ENCODE measurements at regions not wholly inside any gene's neighbourhood (a gene's known extent, or its start where the extent isn't known, plus 50 kb on each side); places are given as distances from the start of the nearest gene placed in this dataset.

- DNase-seq: no peak
These were observed 306.2 kb downstream of the MATN1 start for GRCh38 chr1:30417001-30417700.

GRCh38 chr1:30416221-30416820, 307.1 kb downstream of the MATN1 start:
- DNase-seq: no peak

DNA sequence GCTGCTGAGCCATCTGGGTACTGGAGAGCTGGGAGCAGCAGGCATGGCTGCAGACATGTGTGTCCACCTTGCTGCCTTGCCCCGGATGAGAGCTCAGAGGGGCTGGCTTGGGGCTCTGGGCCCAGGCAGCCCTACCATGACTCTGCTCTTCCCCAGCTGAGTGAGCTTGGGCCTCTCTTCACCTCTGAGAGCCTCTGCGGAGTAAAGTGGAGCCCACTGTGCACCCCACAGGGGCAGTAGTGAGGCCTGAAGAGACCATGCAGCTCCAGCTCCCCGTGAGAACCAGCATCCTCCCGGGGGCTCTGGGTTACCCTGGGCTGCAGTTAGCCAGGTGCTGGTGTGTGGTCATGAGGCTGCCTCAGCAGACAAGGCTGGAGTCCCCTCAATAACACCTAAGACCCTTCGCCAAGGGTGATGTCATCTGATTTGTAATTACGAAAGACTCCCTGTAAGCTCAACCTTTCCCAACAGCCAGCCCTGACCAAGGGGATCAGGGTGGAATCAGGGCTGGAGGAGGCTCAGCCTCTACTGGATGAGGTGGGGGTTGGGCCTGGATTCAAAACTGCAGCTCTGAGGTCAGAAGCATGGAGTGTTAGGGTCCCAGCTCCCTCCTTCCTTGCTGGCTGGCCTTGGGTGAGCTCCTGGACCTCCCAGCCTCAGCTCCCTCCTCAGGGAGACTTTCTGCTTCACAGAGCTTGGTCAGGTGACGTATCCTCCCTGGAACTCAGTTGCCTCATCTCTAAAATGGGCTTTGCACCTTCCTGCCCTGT, 308.0 kb downstream of the MATN1 start:
- DNase-seq: no peak

DNA sequence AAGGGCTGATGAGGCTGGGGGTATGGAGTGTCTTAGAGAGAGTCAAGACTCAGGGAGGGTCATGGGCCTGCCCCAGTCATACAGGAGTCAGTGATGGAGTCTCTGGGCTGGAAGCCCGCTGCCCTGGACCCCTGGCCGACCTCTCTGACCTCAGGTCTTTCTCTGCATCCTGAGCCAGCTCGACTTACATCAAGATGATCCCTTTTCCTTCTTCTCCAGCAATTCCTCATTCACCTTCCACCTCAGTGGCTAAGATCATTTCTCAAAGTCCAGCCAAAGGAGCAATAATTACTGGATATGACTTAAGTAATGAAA, 308.6 kb downstream of the MATN1 start:
- no peak for DNase-seq

GRCh38 chr1:30414086-30414850, 309.1 kb downstream of the MATN1 start:
- no peak for DNase-seq

DNA sequence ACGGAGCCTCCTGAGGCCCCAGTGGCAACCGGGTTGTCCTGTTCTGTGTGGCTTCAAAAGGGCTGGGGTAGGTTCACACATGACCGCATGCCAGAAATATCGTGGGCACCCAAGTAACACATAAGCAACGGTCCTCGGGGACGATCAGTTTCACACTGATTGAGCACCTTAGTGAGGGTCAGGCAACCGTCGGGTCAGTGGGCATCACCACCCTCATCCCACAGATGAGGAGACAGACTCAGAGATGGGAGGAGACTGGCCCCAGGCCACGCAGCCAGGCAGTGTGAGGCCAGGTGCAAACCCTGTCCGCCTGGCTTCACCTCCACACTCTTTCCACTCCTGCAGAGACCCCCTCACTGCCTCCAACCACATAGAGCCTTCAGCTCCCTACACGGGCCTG, 309.8 kb downstream of the MATN1 start:
- no peak for DNase-seq

- no peak for DNase-seq
These were observed 310.3 kb downstream of the MATN1 start for GRCh38 chr1:30413111-30413440.

DNA sequence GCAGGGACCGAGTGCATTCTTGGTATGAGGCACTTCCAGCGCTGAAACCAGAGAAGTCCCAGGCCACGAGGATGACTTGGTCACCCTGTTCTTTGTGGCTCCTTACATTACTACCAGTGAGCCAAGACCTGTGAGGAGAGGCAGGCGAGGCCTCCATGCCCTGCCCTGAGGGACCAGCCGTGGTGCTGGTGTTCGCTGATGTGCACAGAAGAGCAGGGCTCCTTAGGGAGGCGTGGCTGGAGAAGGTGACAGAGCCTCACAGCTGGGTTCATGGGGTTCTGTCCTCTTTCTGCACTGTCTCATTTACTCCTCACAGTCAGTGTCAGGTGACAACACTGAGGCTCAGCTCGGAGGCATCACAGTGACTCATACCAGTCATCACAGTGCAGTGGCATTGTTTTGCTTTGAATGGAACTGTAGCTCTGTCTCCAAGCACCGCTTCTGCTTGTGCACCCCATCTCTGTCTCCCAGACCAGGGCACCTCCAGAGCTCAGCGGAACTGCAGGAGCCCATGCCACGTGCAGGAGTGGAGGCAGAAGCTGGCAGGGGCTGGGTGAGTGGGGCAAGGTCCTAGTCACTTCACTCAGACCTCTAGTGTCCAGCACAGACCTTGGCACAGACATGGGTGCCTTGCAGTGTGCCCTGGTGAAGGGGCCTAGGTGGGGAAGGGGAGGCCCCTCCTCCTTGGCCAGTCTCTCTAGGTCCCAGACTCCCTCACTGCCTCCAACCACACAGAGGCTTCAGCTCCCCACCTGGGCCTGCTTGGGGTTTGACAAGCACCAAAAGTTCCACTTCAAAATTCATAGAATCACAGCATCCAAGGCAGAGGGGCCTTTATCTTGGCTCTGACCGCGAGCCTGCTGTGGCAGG, 310.9 kb downstream of the MATN1 start:
- DNase-seq: no peak

GRCh38 chr1:30411206-30411605, 312.2 kb downstream of the MATN1 start:
- no peak for DNase-seq

GRCh38 chr1:30410153-30410851, 313.1 kb downstream of the MATN1 start:
- no peak for DNase-seq

DNA sequence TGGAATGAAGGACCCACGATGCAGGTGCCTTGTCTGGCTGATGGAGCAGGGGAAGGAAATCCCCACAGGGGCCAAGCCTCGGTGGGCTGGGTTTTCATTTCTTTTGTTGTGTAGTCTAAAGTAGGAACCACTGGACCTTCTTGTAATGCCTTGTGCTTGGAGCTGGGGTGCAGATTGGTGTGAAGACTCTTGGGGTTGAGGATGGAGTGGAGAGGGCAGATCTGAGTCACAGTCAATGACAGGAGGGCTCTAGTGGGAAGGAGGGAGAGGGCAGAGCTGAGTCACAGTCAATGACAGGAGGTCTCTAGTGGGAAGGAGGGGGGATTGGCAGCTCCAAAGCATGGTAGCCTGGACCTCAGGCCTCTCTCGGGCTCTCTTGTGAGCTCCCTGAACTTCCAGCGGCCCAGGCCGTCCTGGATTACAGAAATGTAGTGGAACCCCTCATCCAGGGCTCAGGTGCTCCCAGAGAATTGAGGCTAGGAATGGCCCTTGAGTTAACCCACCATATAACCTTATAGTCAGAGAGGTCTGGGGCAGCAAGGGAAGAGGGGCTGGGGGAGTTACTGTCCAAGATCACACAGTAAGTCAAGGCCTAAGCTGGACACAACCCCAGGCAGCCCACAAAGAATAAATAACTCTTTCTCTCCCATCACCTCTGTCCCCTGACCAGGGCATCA, 313.8 kb downstream of the MATN1 start:
- DNase-seq: no peak

GRCh38 chr1:30407865-30408580, 315.4 kb downstream of the MATN1 start:
- DNase-seq: no peak

DNA sequence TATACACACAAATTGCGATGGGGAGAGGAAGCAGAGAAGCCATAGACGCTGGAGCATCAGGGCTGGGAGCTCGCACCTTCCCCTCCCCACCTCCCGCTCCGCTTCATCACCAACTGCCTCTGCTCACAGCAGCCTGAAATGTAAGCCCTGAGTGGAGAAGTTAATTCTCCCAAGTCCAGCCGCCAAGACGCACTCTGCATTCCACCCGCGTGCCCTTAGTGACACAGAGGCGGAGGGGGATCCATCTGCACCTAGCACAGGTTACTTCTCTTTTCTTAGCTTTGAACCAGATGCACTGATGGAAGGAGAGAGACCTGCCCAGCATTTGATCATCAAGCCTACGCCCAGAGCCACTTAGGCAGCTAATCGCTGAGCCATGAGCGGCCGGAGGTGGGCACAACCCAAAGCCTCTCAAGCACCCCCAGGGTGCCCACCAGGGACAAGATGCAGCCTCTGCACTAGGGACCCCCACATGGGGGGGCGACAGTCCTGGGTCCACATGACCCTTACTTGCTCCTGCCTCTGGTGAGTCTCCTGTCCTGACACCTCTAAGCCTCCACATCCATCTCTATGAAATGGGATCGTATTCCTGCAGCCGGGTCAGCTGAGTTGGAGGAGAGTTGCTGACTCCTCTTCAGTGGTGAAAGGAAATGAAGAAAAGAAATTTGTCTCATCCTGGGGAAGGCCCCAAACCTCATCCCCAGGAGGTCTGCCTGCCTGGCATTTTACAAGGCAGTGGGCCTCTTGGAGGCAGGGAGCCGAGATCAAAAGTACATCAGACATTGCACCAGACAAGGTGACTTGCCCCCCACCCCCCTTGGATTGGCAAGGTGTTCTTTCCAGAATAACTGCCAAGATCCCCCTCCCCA, 316.2 kb downstream of the MATN1 start:
- no peak for DNase-seq

DNA sequence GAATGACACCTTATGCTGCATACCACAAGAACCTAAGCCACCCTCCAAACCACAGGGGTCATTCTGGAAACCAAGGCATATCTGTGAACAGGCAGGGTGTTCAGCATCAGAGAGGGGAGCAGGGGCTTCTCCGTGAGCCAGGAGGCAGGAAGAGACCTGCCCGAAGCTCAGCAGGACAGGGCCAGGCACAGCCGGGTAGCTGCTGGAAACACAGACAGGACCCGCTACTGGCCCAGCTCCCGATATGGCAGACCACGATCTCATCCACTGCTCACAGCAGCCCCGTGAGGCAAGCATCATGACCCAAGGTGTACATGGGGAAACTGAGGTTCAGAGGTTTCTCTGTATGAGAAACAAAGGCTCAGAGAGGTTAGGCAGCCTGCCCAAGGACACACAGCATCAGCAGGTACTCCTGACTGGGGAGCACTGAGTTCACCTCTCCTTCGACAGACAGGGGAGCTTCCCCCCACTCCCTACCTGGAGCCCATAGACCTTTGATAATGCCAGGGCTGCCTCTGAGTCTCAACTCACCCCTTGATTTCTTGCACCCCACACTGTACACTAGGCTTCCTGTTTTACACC, 317.7 kb downstream of the MATN1 start:
- no peak for DNase-seq

DNA sequence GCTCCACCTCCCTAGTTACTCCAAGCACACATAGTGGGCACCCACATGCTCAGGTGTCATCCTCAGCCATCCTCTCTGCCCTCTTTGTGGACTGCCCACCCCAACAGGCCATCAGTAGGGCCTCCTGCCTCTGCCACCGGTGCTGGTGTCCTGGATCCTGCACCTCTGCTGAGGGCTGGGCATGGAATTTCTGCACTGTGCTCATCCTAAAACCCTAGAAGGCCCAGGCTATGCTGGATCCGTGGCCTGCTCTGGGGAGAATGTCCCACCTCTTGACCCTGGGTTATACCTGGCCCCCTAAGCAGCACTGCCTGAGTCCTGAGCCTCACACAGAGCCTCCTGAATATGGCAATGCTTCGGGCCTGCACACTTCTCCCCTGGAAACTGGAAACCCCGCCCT, 318.3 kb downstream of the MATN1 start:
- no peak for DNase-seq

DNA sequence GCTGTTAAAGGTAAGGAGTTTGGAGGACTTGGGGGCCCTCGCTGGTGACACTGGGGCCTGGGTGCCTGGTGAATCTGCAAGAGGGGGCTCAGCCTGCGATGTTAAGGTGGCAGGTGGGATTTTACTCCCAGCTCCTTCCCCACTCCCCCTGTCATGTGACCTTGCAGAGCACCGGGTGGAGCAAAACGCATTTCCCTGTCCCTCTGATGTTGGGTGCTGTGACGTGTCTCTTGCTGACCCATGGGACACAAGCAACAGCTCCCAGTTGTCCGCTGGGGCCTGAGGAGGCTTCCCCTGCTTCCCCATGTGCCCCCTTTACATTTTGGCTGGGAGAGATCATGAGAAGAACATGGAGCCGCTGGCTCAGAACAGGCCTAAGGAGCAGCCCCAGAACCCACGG, 319.0 kb downstream of the MATN1 start:
- no peak for DNase-seq

DNA sequence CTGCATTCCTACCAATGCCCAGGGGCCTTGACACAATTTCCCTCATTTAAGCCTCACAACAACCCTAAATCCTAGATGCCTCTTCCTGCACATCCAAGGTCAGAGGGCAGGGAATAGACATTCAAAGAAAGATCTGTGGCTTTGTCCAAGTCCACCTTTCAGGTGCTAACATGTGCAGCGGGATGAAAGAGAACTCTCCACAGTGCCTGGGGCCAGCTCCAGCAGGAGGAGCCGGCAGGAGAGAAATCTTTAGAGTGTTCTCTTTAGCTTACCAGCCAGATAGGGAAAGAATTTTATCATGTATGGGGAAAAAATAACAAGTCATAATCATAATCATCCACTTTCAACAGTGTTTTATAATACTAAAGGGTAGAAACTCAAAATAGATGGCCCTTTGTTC, 319.7 kb downstream of the MATN1 start:
- no peak for DNase-seq

DNA sequence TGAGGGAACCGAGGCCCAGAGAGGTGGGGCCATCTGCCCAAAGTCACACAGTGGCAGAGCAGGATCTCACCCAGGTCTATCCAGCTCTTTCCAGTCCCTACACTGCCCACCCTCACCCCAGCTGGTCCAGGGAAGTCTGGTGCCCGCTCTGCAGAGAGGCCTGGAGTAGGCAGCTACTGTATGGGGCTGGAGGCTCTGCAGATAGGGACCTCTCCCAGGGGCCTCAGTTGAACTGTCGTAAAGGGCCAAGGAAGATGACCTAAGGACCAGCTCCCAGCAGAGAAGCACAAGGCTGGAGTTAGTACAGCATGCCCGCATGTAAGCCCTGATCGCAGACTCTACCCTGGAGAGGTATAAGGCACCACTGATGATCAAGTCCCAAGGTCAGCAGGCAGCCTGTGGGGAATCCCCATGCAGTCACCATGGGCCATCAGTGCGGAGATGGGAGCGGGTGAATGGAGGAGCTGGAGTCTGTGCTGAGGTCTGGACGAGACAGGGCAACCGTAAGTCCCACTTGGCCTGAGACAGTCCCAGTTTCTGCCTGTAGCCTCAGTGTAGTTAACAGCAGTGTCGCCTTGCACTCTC, 320.2 kb downstream of the MATN1 start:
- no peak for DNase-seq

DNA sequence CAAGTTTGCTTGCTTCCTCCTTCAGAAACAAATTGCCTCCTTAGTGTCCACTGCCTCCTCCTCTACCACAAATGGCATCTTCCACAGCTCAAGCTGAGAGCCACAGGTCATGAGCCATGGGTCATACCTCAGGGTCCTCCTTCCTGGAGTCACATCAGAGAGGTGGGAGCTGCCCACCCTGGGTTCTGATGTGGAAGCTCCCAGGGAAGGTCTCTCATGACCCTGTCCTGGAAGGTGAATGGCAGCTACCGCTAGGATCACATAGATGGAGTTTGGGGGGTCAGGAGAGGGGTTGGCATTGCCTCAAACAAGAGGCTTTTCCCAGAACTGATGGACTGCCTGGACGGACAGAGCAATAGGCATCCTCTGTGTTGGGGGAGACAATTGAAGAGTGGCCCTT, 321.4 kb downstream of the MATN1 start:
- no peak for DNase-seq
